ENCODE measurements at regions not wholly inside any gene's neighbourhood (a gene's known extent, or its start where the extent isn't known, plus 50 kb on each side); places are given as distances from the start of the nearest gene placed in this dataset.

DNA sequence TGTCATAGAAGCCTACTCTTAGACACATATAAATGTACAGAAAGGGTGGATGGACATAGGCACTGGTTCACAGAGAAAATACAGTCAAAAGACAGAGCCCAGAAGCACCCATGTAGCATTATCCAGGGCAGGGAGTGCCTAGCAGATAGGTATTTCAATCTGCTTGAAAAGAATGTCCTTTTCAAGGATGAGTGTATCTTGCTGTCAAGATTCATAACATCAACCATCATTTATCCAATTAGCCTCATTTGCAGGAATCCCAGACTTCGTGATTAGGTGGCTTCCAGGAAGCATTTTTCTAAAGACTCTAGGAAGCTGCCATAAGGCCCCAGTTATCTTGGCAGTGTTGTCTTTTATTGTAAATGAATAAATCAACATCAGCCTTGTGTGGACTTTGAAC lies 55.6 kb downstream of the SCN11A start:
- TF ChIP-seq ZNF274 (IDR thresholded peaks at IDR 0.05; ENCODE audit: low read depth, low read length), result no peak
- no peak for TF ChIP-seq YY1 (IDR thresholded peaks at IDR 0.05; ENCODE audit: insufficient read depth, insufficient read length)
- TF ChIP-seq SUZ12 (IDR thresholded peaks at IDR 0.05; ENCODE audit: extremely low read depth, insufficient read depth, insufficient read length), result no peak
